IMR-90 (cell line): ENCODE measurements at regions not wholly inside any gene's neighbourhood (a gene's known extent, or its start where the extent isn't known, plus 50 kb on each side); places are given as distances from the start of the nearest gene placed in this dataset.

ENCODE experiments used
- ATAC-seq: fragments of 200-7000 bp; cut with Tn5 transposase; 2 replicates; pipeline ENCODE4 v1.9.1; 2020; ENCODE audit warnings: low read depth, mild to moderate bottlenecking, moderate library complexity
- BruUV-seq: library from RNA; stranded (reverse); fragments of 400-500 nt; replicated peaks from 2 replicates; lab custom pipeline; 2021; lab: Mats Ljungman, UMichigan
- CTCF ChIA-PET: fragments of 300-600 bp; formaldehyde crosslinking; extraction: SDS; loops from one replicate; lab custom pipeline; 2021; ENCODE audit warnings: antibody characterized with exemption; lab: Yijun Ruan, JAX
- POLR2A ChIA-PET: fragments of 300-600 bp; sonication (Branson Sonifier 250); formaldehyde crosslinking; loops from one replicate; lab custom pipeline; 2022; ENCODE audit warnings: antibody characterized with exemption; ENCODE audit not compliant: unreplicated experiment; lab: Charles Lee
- DNase-seq: peaks from one replicate; pipeline ENCODE4 v3.0.0; 2013
- H2AFZ ChIP-seq: replicated peaks from 2 replicates; pipeline ENCODE3; 2013; ENCODE audit warnings: low read length, mild to moderate bottlenecking; ENCODE audit not compliant: poor library complexity
- H2AK5ac ChIP-seq: 2 replicates; pipeline ENCODE4 v1.6.1; 2013; ENCODE audit warnings: low read depth, low read length, inconsistent platforms
- H2AK9ac ChIP-seq: replicated peaks from 2 replicates; pipeline ENCODE3; 2013; ENCODE audit warnings: mild to moderate bottlenecking, low read depth, low read length, moderate library complexity; ENCODE audit not compliant: poor library complexity
- H2BK120ac ChIP-seq: 2 replicates; pipeline ENCODE4 v1.6.1; 2013; ENCODE audit warnings: low read depth, low read length, inconsistent platforms
- H2BK15ac ChIP-seq: 3 replicates; pipeline ENCODE4 v1.6.1; 2013; ENCODE audit warnings: low read depth, low read length, inconsistent platforms
- H2BK20ac ChIP-seq: 2 replicates; pipeline ENCODE4 v1.6.1; 2013; ENCODE audit warnings: low read depth, mild to moderate bottlenecking, inconsistent platforms, low read length, moderate library complexity
- H2BK5ac ChIP-seq: 2 replicates; pipeline ENCODE4 v1.6.1; 2013; ENCODE audit warnings: mild to moderate bottlenecking, low read depth, low read length, inconsistent platforms; ENCODE audit not compliant: poor library complexity, severe bottlenecking
- H3K14ac ChIP-seq: replicated peaks from 2 replicates; pipeline ENCODE4 v1.6.1; 2013; ENCODE audit warnings: low read depth, low read length, inconsistent platforms
- H3K18ac ChIP-seq: 2 replicates; pipeline ENCODE4 v1.6.1; 2013; ENCODE audit warnings: low read depth, low read length, control low read depth
- H3K23ac ChIP-seq: 2 replicates; pipeline ENCODE4 v1.6.1; 2013; ENCODE audit warnings: low read depth, low read length, inconsistent platforms
- H3K27ac ChIP-seq: 2 replicates; pipeline ENCODE4 v1.5.1; 2013; ENCODE audit warnings: mild to moderate bottlenecking, control low read depth, low read length; ENCODE audit not compliant: insufficient read depth
- H3K27me3 ChIP-seq: 2 replicates; pipeline ENCODE4 v1.6.1; 2013; ENCODE audit warnings: low read length; ENCODE audit not compliant: control insufficient read depth, insufficient read depth
- H3K36me3 ChIP-seq: 2 replicates; pipeline ENCODE4 v1.6.1; 2013; ENCODE audit warnings: low read length, mixed read lengths; ENCODE audit not compliant: control insufficient read depth, insufficient read depth
- H3K4ac ChIP-seq: 2 replicates; pipeline ENCODE4 v1.6.1; 2013; ENCODE audit warnings: low read depth, low read length, inconsistent platforms
- H3K4me1 ChIP-seq: 2 replicates; pipeline ENCODE4 v1.6.1; 2013; ENCODE audit warnings: low read length, mixed read lengths; ENCODE audit not compliant: control insufficient read depth, insufficient read depth
- H3K4me2 ChIP-seq: 2 replicates; pipeline ENCODE4 v1.6.1; 2013; ENCODE audit warnings: low read depth, mild to moderate bottlenecking, control low read depth, low read length, moderate library complexity
- H3K4me3 ChIP-seq: 2 replicates; pipeline ENCODE4 v1.5.1; 2013; ENCODE audit warnings: low read depth, mild to moderate bottlenecking, control low read depth, low read length, moderate library complexity; ENCODE audit not compliant: insufficient read depth
- H3K56ac ChIP-seq: 2 replicates; pipeline ENCODE4 v1.6.1; 2013; ENCODE audit warnings: low read length, inconsistent platforms; ENCODE audit not compliant: insufficient read depth; ENCODE audit errors: extremely low read depth
- H3K79me1 ChIP-seq, 2 experiments: 2 replicates each; pipeline ENCODE4 v1.6.1; 2013; ENCODE audit warnings: low read length in 2 of 2, inconsistent platforms in 1 of 2, low read depth in 1 of 2
- H3K9ac ChIP-seq: 2 replicates; pipeline ENCODE4 v1.6.1; 2013; ENCODE audit warnings: low read depth, low read length, control low read depth
- H3K9me1 ChIP-seq: 2 replicates; pipeline ENCODE4 v1.6.1; 2013; ENCODE audit warnings: low read length, inconsistent platforms; ENCODE audit not compliant: insufficient read depth
- H3K9me3 ChIP-seq: 2 replicates; pipeline ENCODE4 v1.6.1; 2013; ENCODE audit warnings: low read length; ENCODE audit not compliant: control insufficient read depth, insufficient read depth
- H4K20me1 ChIP-seq: 2 replicates; pipeline ENCODE4 v1.6.1; 2013; ENCODE audit warnings: low read length, inconsistent platforms; ENCODE audit not compliant: insufficient read depth
- H4K5ac ChIP-seq: 2 replicates; pipeline ENCODE4 v1.6.1; 2013; ENCODE audit warnings: mild to moderate bottlenecking, low read depth, low read length, control low read depth
- H4K8ac ChIP-seq, 2 experiments: 2 replicates each; pipeline ENCODE4 v1.6.1; 2013; ENCODE audit warnings: low read depth in 2 of 2, low read length in 2 of 2, control low read depth in 1 of 2, inconsistent platforms in 1 of 2
- H4K91ac ChIP-seq: 2 replicates; pipeline ENCODE4 v1.6.1; 2013; ENCODE audit warnings: low read depth, low read length, inconsistent platforms; ENCODE audit not compliant: insufficient read depth
- BHLHE40 ChIP-seq: fragments of 150-350 bp; IDR thresholded peaks from 2 replicates; pipeline ENCODE4 v1.6.1; 2016; ENCODE audit warnings: mild to moderate bottlenecking, low read depth, low read length
- CEBPB ChIP-seq: IDR thresholded peaks from 2 replicates; pipeline ENCODE4 v1.6.1; 2012; ENCODE audit warnings: low read depth, low read length, improper control_type of control experiment
- CHD1 ChIP-seq: IDR thresholded peaks from 2 replicates; pipeline ENCODE4 v1.6.1; 2012; ENCODE audit warnings: low read depth, low read length, improper control_type of control experiment
- MAFK ChIP-seq: IDR thresholded peaks from 2 replicates; pipeline ENCODE4 v1.6.1; 2012; ENCODE audit warnings: low read depth, low read length, improper control_type of control experiment
- MAZ ChIP-seq: IDR thresholded peaks from 2 replicates; pipeline ENCODE4 v1.6.1; 2012; ENCODE audit warnings: low read depth, mild to moderate bottlenecking, low read length, improper control_type of control experiment, moderate library complexity, borderline replicate concordance
- MXI1 ChIP-seq: IDR thresholded peaks from 2 replicates; pipeline ENCODE4 v1.6.1; 2012; ENCODE audit warnings: low read depth, mild to moderate bottlenecking, low read length, moderate library complexity, borderline replicate concordance
- NFE2L2 ChIP-seq: fragments of 150-350 bp; IDR thresholded peaks from 2 replicates; pipeline ENCODE4 v1.6.1; 2016; ENCODE audit warnings: low read depth, mild to moderate bottlenecking, low read length
- RAD21 ChIP-seq: IDR thresholded peaks from 2 replicates; pipeline ENCODE4 v1.6.1; 2012; ENCODE audit warnings: low read length, improper control_type of control experiment
- RCOR1 ChIP-seq: IDR thresholded peaks from 2 replicates; pipeline ENCODE4 v1.6.1; 2012; ENCODE audit warnings: mild to moderate bottlenecking, low read length, improper control_type of control experiment; ENCODE audit not compliant: insufficient replicate concordance
- RFX5 ChIP-seq: IDR thresholded peaks from 2 replicates; pipeline ENCODE4 v1.8.0; 2012; ENCODE audit warnings: low read depth, mild to moderate bottlenecking, low read length, moderate library complexity
- SMC3 ChIP-seq: fragments of 150-350 bp; IDR thresholded peaks from 2 replicates; pipeline ENCODE4 v1.6.1; 2016; ENCODE audit warnings: low read depth, mild to moderate bottlenecking, antibody characterized with exemption, low read length, moderate library complexity
- dilution Hi-C: fragments of 300-500 bp; cut with HindIII; formaldehyde crosslinking; loops from one replicate; pipeline ENCODE4 v1.14.3; 2018; ENCODE audit warnings: low sequenced_read_pairs; ENCODE audit not compliant: unreplicated experiment
- in situ Hi-C: fragments of 300-500 bp; cut with MboI; formaldehyde crosslinking; loops from 3 replicates; pipeline ENCODE4 v1.14.3; 2019; ENCODE audit warnings: low sequenced_read_pairs, inconsistent platforms, mixed read lengths
- intact Hi-C: fragments of 100-400 bp; cut with micrococcal nuclease; formaldehyde crosslinking; loops from 2 replicates; pipeline ENCODE4 v1.10.0; 2022

DNA sequence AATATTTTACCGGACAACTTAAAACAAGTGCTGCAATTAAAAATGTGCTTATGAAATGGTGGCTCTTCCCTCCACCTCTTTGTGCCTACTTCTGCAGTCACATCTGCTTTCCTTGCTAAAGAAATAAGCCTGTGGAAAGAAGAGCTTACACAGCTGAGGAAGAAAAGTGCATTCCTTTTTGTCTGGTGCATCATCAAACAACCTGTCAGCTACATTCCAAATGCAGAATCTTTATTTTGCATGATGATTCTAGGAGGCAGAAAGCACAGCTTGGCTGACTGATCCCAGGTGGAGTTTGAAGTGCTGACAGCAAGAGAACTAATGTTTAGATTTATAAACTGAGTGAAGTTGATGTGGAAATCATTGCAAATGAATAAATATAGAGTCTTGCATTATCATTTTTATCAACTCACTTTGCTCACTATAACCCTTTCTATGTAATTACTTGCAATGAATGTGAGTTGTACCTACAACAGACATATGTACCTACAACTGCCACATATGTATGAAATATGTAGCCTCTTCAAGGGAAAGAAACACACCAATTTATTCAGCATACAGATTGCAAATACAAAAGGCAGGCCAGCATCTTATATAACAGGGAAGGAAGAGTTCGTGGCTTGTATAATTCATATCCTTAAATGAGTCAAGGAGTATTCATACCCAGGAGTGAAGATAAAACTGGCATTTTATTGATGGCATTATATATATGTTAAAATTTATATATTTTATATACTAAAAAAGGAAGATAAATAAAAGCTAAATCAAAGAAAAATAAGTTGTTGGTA is 223.4 kb upstream of the MCHR2 start (continued):
- TF ChIP-seq BHLHE40, result no peak

DNA sequence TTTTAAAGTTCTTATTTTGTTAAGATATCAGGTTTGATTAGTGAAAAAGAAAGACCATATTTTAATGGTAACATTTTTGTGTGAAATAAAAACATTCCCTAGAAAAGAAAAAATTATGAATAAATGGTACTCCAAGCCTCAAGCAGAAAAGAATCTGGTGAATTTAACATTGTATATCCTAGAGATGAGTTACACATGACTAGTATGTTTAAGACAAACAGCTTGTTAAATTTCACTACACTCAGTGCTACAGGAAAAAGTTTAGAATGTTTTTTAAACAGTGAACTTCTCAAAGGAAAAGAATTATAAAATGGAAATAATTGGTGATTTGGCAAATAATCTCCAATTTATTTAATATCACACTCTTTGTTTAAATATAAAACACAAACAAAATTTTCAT is 222.7 kb upstream of the MCHR2 start:
- Histone ChIP-seq H2BK20ac (no peak overlapping the region), H2BK120ac (no peak overlapping the region; the same call in 1 of the 2 replicates), H3K79me1 (no peaks in the 10 kb centered on the region), H3K9ac (no peak overlapping the region), H3K18ac (no peak overlapping the region), H3K27ac (no peak overlapping the region), H2AK9ac (no peak overlapping the region), H3K56ac (no peak overlapping the region), H3K36me3 (no peaks in the 10 kb centered on the region), H3K9me1 (peaks cover 3% of the 10 kb centered on the region; the same call in 1 of the 2 replicates), H2BK5ac (peak overlapping the region; percentile 54), H2BK15ac (no peak overlapping the region), H2AK5ac (no peak overlapping the region), H3K9me3 (no peaks in the 10 kb centered on the region), H3K27me3 (no peaks in the 10 kb centered on the region), H3K4ac (no peak overlapping the region), H3K4me1 (peaks cover 2% of the 10 kb centered on the region), H4K5ac (no peak overlapping the region), H4K20me1 (no peaks in the 10 kb centered on the region), H3K23ac (no peak overlapping the region), H4K8ac (no peak overlapping the region), H4K91ac (no peak overlapping the region), H2AFZ (no peak overlapping the region), H3K14ac (no peak overlapping the region), H3K4me2 (0 out of 2 replicates have a peak overlapping the region, but pooled peaks have one; percentile 43), H3K4me3 (no peak overlapping the region)
- in situ Hi-C loops, result no loop called here
- ChIA-PET CTCF (interaction anchor here (1.2 to 1.3 kb wide), 2 partner anchors 12 to 159 kb away, joined by 3 to 5 read pairs; no protein-coding TSS in a partner anchor), POLR2A (no interaction called here)
- intact Hi-C loops, result no loop called here
- dilution Hi-C loops, result no loop called here
- ATAC-seq (peak; percentile 89), DNase-seq (no peak)
- TF ChIP-seq RCOR1 (no peak), MXI1 (no peak), RFX5 (no peak), RAD21 (no peak), CHD1 (no peak), CEBPB (no peak), MAFK (no peak), NFE2L2 (no peak), SMC3 (no peak), MAZ (no peak)
- no TSS peak for BruUV-seq
